NCI-H2029 (cell line): ENCODE measurements at regions not wholly inside any gene's neighbourhood (a gene's known extent, or its start where the extent isn't known, plus 50 kb on each side); places are given as distances from the start of the nearest gene placed in this dataset.

Experiments used
- DNase-seq: peaks from one replicate; lab custom pipeline; 2025; lab: John Stamatoyannopoulos, UW

DNA sequence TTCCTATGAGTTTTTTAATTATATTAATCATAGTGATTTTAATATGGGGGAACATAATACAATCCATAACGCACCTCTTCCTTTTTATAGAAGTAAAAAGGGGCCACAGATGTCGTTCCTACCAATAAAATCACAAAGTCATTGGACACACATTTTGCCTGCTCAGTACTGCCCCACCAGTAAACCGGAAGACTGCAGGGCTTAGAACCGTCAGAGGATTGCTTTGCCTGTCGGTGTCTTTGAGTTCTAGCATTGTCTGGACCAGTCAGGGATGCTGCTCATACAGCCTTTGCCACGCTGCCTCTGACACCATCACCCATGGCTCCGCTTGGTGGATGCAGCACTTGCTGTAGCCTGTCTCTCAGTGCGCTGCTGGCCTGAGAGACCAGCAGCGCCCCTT lies 853.6 kb downstream of the C6orf118 start:
- DNase-seq: no peak

DNA sequence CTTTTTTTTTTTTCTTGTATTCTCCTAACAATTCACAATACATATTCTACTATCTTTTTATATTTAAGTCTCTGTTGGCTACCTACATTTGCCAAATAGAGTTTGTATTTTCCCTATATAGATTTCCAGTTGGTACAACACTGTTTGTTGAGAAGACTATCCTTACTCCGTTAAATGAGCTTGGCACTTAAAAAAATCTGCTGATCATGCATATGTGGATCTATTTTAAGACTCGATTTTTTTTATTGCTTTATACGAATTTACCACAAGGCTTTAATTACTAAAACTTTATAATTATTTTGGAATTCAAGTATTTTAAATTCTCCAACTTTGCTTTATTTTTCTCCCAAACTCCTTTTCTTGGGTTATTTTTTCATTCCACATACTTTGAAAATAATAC lies 855.6 kb downstream of the C6orf118 start:
- no peak for DNase-seq

DNA sequence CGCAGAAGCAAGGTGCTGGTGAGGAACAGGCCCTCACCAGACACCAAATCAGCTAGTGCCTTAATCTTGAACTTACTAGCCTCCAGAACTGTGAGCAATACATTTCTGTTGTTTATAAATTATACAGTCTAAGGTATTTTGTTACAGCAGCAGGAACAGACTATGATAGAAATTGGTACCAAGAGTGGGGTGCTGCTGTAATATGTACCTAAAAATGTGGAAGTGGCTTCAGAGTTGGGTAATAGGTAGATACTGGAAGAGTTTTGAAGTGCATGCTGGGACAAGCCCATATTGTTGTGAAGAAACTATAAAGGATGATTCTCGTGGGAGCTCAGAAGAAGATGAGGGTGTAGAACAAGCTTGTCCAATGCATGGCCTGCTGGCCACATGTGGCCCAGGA lies 866.8 kb downstream of the C6orf118 start:
- DNase-seq: no peak

DNA sequence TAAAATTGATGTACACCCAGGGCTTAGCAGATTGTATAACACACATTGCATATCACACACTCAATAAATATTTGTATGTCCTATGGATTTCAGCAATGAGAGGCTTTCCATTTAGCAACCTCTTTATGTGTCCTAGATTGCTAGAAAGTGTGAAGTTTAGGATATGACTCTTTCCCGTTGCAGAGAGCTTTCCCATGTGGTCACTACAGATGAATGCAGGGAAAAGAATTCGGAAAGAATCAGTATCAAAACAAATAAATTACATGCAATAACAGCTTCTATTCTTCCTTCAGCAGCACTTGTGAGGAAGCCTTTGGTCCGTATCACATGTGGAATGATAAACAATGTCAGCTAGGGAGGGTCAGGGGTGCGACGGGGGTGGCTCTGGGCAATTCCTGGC lies 870.1 kb downstream of the C6orf118 start:
- no peak for DNase-seq

DNA sequence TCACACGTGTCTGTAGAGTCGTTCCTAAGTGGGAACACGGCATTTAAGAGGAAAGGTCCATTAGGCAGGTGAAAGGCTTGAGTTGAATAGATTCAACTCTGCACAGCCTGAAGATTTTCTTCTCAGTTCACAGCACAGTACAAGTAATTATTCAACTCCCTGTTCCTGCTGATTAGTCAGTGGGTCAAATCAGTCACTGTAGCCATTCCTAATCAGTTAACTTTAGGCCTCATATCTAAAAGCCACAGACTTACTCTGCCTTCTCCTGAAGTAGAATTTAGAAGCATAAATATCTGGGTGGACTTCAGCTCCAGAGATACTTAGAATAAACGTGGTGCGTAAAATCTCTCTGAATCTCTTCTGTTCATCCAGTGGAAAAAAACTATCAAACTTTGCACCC lies 872.4 kb downstream of the C6orf118 start:
- DNase-seq: no peak

DNA sequence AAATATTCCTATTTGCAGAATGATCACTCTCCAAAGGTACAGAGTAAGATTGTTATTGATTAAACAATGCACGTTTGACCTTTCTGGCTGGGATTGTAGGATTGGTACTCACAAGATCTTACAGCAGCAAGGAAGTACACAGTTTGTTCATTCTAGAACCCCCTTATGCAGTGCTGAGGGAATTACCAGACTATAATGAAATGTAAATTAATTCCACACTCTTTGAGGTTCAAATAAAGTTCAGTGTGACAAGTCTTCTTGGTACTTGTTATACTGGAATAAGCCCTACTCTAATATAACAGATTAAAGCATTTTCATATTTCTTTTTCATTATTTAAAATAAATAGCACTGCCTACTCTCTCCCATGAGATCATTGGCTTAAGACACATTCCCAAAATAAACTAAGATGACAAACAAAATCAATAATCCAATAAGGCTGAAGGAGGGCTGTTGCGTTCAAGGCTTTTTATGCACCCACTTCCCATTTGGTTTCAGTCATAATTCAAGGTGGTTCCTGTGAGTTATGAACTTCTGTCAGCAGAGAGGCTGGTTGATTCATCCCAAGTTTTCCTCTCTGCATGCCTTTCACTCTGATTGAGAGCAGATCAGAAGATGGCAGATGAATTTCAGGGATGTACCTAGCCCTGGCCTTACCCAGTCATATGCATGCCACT lies 881.5 kb downstream of the C6orf118 start:
- no peak for DNase-seq

DNA sequence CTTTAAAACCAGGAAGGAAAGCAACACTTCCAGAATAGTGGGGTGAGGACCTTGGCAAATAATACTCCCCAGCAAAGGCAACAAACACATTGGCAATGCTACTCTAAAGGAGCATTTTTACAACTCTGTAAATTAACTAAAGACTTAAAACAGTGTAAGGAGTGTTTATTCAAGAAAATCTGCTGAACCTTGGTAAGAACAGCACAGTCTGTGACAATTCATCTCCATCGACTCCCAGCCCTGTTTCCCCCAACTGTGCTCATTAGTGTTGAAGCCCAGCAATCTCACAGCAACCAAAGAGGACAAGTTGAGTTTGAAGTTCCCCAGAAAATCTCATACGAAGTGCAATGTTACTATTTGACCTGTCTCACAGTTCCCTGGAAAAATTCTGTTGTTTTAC lies 884.9 kb downstream of the C6orf118 start:
- no peak for DNase-seq

DNA sequence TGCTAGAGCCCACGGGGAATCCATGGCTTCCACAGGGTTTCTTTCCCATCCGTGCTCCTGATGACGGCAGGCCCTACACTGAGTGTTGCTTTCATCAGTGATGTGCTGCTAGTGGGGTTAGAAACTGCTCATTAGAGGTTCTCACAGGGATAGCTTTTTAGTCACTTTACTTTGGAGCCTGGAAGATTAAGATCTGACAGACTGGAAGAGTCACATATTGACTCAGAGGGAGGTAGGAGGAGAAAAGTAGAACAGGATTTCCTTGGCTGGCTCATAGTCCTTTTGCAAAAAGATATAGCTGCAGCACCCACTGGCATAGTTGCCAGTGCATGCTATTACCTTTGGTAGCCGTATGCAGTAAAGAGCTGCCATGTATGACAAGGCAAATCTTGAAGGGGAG lies 890.3 kb downstream of the C6orf118 start:
- DNase-seq: no peak

DNA sequence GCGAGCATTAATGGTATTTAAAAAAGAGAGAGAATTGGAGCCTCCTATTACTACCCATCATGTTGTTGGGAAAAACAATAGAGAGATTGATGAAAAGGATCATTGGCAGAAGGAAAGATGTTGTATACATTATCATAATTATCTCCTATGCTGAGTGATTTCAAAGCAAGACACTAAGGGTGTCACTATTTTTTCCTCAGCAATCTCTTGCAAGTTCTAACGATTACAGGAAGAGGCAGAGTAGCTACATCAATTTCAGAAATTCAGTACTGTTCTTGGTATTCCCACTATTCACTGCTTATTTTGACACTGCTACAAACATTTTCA lies 891.2 kb downstream of the C6orf118 start:
- no peak for DNase-seq

DNA sequence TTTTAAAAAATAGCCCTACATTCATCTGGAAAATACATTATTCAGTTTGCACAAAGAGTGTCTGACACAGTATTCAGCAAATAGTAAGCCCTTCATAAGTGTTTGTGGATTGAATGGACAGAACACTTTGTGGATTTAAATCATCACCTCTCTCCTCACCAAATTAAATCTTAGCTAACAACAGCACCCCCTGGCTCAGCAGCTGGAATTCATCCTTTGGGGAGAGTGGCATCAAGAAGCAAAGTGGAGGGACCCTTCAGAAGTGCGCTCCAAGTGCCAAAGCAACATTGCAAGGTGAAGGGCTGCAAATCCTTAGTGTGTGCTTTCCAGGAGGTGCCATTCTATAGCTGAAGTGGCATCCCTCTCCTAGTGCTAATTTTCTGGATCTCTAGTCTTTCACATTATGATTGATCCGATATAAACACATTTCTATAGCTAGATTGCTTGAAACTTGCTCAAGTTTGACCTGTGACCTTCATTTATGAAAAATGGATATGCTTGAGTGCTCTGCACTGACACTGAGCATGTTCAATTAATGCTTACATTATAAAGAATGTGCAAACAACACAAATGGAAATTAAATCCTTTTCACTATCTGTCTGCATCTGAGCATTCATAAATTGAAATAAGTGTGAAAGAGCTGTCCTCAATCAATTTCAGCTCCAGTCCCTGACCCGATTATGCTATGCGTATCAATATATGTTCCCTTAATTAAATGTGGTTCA lies 891.7 kb downstream of the C6orf118 start:
- no peak for DNase-seq

DNA sequence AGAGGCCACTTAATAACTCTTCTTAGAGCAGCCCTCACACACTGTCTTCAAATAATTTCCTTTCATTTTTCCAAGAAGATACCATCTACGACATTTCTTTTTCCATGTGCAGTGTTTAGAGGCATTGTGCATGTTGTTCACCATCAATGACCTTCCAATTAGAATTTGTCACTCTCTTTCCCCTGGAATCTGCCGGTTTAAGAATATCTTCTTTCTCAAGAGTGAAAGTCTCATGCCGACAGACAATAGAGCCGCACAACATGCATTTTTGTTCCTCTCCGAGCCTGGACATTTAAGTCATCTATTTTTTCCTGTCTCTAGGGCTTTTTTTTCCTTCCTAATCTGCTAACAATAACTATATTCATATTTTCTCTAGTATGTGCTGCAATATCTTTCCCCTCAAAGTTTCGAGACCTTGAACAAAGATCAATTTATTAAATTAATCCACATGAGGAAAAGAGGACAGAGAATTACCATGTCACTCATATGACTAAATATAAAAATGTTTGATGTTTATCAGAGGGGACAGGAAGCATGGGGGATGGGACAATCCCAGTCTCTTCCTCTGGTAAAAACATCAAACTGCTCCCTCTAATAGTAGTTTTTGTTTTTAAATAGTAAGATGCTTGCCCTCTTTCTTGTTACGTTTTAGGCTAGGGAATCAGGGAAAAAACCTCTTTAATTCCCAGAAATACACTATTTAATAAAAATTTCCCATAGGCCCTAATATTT lies 893.4 kb downstream of the C6orf118 start:
- no peak for DNase-seq

DNA sequence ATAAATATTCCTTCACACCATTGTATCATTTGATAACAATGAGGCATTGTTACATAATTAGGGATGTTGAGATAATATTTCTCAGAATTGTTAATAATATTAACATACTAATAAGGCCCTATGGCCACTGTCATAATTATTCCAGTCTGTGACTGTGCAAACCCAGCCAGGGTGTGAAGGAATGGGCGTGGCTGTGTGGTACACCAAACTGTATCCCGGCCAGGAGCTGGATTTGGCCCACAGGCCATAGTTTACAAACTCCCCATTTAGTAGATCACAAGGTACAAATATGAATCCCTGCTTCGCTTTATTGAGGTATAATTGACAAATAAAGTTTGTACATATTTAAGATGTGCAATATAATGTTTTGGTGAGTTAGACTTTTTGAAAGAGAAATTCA lies 894.7 kb downstream of the C6orf118 start:
- DNase-seq: no peak

DNA sequence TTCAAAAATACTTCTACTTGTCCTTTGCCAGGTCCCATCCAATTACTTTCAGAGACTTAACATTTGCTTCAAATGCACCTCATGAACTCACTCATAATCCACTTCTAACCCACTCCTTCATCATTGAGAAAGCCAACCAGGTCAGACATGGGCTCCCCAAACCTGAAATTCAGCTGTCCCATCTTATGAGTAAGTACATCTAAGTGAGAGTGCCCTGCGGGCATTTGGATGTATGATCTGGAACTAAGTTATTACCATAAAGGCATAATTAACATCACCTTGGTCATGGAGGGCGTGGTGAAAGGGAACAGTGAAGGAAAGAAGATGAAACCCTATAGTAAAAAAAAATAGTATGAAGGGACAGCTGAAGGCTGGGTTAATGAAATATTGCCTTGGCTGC lies 896.8 kb downstream of the C6orf118 start:
- DNase-seq: no peak

DNA sequence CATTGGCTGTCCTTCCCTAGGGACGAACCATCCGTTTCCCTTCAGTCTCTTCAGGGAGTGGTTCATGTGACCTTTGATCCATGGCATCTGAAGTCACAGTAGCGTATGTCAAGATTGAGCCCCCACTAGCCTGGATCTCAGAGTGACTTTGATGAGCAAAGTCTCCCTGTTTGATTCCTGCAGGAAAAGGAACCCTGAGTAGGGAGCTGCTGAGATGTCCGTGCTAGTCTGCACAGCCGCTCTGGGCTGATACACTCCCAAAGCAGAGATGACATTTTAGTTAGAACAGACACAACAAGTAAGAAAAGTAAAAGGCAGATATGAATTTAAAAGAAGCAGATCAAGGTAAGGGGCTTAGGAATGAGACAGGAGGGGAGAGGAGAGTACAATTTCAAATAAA lies 899.4 kb downstream of the C6orf118 start:
- DNase-seq: no peak

DNA sequence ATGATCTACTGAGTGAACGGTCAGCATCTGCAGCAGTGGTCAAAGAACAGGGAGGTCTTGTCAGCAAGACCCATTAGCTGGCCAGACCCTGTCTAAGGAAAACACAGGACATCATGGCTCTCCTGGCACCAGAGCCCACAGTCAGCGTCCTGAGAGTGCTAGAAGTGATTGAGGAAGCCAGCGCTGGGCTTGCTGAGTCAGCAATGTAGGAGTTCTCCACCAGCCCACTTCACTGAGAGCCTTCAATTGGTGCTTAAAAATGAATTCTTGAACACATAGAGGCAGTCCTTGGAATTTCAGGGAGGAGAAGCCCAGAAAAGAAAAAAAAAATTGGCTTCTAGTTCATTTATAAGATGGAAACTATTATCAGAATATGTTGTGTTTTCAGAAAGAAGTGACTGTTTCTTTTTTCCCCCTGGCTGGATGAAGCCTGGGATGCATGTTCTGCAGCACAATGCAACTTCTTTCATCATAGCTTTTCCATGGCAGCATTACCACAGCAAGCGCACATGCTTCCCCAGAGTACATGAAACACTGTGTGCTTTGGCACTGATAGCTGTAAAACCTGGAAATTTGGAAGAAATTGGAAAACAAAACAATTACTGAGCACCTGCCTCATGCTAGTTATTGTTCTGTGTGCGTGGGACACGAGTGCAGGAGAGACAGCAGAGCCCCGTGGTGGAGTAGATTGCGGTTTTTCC lies 899.9 kb downstream of the C6orf118 start:
- no peak for DNase-seq

DNA sequence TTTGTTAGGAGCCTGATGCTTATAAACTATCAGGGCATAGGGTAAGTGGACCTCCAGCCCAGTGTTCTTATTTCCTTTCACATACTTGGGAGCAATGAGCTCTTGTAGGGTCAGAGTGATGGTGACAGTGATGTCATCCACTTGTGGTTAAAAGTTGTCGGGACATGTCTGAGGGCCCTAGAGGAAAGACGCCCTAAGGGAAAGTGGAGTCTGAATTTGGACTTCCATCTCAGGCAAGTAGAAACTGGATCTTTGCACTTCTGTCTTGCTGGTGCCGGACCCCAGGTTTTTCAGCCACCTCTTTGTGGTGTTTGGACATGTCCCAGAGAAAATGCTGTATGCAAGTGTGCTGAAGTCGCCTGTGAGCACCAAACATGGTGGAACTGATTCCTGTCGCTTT lies 900.5 kb downstream of the C6orf118 start:
- DNase-seq: no peak

DNA sequence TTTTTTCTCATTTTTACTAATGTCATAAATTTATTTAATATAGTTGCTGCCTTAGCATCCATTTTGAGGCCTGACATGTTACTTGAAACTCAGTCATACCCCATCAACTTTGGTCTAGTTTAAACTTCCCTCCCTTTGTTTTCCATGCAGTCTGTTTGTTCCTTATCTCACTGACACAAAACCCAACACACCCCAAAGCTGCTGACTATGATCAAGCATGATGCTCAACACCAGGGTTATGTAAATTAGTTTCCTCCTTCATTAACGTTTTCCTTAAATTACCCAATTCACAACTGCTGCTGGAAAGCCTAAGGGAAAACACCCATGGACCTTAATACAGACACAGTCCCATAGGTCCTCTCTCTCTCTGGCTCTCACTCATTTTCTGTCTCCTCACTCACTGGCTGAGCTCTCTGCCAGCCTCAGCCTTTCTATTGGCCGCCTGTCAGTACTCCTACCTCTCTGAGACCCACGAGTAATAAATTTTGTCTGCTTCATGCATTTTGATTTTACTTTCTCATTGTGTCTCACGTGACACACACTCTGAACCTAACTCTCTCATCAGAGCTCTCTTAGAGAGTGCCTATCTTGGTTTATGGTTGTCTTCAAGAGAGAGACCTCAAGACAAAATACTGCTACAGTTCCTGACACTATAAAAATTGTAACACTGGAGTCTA lies 904.5 kb downstream of the C6orf118 start:
- no peak for DNase-seq

DNA sequence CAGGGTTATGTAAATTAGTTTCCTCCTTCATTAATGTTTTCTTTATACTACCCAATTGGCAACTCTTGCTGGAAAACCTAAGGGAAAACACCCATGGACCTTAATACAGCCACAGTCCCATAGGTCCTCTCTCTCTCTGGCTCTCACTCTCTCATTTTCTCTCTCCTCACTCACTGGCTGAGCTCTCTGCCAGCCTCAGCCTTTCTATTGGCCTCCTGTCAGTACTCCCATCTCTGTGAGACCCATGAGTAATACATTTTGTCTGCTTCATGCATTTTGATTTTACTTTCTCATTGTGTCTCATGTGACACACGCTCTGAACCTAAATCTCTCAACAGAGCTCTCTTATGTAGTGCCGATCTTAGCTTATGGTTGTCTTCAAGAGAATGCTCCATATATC lies 907.5 kb downstream of the C6orf118 start:
- no peak for DNase-seq

DNA sequence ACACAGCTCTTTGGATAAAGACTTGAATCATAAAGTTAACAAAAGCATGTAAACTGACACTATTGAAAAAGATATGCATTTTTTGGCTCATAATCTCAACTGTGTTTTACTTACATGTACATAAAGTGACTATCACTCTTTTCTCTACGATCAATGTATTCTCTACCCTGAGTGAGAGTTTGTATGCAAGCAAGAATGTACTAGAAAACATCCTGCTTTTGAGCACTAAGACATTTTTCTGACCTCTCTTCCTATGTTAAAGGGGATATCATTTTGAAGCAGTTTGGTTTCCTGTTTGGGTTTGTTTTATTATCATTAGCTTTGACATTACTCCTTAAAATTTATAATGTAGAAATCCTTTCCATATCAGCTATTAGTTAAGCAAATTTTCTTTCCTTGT lies 910.8 kb downstream of the C6orf118 start:
- DNase-seq: no peak

DNA sequence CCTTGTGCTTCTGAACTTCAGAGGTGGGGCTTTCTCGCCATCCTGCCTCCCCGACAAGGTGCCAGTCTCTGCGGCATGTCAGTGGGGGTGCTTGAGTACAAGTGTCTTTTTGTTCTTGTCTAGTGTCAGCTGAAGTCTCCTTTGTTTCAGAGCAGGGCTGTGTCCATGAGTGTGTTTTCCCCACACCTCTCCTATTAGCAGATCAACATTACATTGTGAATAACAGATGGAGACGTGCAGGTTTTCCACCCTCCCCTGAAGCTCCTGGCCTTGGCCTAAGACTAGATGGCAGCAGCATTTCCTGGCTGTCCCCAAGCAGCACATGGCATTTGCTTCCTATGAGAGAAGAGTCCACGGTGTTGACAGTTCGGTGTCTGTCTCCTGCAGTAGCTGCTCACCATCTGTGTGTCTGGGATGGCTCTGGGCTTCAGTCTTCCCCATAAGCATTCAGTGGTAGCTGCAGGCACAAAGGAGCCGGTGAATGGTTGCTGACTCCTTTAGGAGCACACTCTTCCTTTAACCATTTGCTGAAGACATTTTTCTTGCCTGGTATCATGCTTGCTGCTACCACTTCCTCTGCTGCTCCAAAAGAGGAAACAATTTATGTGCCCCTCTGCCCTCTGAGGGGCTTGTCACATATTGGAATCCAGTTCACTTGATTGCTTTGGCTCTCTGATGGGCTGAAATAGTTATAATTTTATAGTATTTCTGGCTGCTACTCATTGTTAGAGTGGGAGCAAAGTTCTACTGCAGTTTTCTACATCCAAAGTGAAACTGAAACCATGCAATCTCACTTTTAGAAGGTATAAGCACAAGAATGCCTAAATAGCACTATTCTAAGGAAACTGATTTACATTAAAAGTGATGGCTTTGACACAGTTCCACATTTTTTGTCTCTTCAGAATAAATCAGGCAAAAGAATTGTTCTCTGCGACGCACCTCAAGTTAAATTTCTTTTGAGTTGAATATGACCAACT lies 913.0 kb downstream of the C6orf118 start:
- DNase-seq: no peak

DNA sequence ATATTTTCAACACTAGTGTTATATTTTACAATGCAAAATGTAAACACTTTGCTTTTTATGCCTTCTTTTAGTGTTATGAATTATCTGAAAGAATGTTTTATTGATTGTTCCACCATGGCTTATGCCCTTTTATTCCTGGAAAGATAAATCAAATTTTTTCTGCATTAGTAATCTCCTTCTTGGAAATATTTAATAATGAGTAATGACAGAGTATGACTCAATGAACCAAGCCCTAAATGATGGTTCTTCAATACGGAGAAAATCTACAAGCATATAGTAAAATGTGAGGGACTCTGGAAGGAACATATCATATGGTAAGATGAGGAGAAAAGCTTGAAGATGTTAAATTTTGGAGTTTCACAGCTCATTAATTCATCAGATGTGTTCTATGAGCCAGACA lies 929.6 kb downstream of the C6orf118 start:
- DNase-seq: no peak
